Right lung (tissue), 2 donors: ENCODE measurements at regions not wholly inside any gene's neighbourhood (a gene's known extent, or its start where the extent isn't known, plus 50 kb on each side); places are given as distances from the start of the nearest gene placed in this dataset.
"Not testable (repeated sequence)": the region's sequence is repeated elsewhere in the genome, so short reads cannot be mapped to it uniquely, and the experiment has no call there.

Experiments
- DNase-seq, 2 donors: peaks; one replicate each; pipeline ENCODE4 v3.0.0-alpha.2; 2013

DNA sequence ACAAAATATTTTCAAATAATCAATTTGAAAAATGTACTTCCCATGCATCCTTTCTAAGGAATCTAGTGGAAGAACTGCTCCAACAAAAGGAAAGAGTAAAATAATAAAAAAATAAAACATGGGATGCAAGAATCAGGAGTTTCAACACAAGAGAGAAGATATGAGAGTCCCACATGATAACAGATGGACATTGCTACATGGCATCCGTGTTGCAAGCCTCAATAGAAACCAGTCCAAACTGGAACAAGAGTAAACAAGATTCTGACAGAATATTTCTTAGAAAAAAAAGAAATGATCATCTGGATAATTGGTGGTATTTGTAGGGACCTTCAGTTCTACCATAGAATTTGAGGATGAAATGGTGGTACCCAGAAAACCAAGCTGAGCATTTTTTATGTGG is 186.8 kb downstream of the FRK start:
- DNase-seq = no peak

DNA sequence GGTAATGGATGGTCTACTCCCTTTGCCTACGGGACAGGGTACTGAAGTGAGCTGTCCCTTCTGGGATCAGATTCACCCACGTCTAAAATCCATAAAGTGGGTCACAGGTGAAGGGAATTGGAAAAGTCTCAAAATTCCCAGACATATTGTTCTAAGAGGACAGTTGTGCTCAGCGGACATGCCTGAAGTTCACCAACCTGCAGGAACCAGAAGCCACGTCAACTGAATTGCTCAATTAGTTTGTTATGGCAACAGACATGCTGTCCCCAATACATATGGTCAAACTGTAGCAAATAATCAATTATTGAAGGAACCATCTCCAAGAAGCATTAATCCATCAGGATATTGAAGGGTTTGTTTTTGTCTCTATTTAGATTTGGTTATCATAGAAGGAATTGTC is 190.2 kb downstream of the FRK start:
- DNase-seq = no peak

DNA sequence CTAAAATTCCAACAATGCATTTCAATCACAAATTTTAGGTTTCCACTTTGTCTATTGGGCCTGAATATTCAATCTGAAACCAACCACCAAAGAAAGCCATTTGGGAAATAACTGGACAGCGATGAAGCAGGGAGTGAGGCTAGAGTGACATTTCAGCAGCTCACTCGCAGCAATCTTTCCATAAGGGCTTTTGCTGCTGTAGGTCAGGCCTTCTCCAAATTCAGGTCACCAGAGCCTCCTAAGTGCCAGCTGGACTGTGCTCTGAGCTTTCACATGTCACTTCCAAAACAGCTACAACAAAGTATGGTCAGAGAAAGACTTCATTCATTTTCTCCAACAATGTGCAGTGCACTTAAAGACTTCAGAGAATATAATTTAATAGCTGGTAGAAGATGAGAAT is 194.8 kb downstream of the FRK start:
- no peak for DNase-seq

DNA sequence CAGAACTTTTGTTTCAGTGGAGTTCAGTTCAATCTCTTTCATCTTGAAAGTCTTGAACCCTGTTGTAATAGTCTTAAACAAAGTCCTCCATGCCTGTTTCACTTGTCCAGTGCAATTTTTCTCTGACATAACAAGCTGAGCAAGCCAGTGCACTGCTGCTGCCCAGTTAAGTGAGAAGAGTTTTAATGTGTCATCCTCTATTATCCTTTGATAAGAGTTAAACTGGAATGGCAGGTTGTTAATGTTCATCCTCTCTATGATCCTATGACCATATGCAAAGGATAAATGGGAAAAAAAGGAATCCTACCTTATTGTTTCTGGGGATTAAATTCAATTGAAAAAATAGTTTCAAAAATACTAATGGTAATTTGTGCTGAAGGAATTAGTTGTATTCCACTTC is 197.5 kb downstream of the FRK start:
- DNase-seq = no peak

DNA sequence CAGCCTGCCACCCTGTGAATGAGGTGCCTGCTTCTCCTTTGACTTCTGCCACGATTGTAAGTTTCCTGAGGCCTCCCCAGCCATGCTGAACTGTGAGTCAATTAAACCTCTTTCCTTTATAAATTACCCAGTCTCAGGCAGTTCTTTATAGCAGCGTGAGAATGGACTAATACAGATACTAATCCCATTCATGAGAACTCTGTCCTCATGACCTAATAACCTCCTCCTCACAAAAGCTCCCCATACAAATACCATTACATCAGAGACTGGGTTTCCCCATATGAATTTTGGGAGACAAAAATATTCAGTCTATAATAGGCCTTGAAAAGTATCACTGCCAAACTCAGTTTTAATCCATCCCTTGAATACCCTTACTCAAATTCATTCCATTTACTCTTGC is 199.0 kb downstream of the FRK start:
- DNase-seq = not testable (repeated sequence)

DNA sequence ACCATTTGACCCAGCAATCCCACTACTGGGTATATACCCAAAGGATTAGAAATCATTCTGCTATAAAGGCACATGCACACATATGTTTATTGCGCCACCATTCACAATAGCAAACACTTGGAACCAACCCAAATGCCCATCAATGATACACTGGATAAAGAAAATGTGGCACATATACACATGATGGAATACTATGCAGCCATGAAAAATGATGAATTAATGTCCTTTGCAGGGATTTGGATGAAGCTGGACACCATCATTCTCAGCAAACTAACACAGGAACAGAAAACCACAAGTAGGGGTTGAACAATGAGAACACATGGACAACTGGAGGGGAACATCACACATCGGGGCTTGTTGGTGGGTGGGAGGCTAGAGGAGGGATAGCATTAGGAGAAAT is 201.1 kb downstream of the FRK start:
- DNase-seq = not testable (repeated sequence)

DNA sequence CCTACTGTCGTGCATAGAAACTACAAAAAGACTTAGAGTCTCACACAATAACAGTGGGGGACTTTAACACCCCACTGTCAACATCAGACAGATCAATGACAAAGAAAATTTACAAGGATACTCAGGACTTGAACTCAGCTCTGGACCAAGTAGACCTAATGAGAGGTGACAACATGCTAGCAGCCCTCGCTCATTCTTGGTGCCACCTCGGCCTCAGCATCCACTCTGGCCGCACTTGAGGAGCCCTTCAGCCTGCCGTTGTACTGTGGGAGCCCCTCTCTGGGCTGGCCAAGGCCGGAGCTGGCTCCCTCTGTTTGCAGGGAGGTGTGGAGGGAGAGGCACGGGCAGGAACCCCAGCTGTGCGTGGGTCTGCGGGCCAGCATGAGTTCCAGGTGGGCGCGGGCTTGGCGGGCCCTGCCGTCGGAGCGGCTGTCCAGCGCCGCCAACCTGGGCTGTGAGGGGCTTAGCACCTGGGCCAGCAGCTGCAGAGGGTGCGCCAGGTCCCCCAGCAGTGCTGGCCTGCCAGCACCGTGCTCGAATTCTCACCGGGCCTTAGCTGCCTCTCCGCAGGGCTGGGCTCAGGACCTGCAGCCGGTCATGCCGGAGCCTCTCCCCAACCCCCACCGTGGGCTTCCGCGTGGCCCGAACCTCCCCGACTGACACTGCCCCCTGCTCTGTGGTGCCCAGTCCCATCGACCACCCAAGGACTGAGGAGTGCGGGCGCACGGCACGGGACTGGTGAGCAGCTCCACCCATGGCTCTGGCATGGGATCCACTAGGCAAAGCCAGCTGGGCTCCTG is 205.6 kb downstream of the FRK start:
- DNase-seq = no peak

DNA sequence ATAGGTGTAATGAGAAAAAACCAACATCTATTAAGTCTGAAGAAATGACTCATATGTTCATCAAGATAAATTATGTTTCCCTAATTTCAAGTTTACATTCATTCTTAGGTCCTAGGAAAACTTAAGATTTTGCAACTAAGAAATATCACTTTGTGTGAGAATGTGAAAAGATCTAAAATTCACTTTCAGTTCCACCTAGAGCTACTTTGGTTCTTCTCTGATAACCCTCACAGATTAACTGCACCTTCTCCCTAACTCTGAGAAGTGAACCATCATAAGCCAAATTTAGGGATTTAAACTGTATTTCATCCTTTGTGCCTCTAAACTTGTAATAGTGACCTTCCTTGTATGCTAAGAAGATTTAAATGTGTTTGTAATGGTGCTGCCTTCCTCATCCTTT is 213.0 kb downstream of the FRK start:
- DNase-seq = no peak

DNA sequence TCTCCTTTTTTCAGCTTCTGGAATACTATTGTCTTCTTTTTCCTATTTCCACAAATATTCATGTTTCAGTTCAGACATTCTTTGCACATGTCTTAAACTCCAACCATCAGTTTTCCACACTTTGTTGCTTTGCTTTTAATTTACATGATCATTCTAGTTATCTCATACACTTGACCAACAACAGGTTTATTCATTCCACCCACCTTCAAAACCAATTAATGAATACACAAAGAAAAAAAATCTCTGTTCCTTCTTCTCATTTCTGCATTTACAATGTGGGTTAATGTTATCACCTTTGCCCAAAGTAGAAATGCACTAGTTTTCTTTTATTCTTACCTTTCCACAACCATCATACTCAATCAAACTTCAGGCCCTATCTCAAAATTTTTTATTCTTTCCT is 216.7 kb downstream of the FRK start:
- no peak for DNase-seq

DNA sequence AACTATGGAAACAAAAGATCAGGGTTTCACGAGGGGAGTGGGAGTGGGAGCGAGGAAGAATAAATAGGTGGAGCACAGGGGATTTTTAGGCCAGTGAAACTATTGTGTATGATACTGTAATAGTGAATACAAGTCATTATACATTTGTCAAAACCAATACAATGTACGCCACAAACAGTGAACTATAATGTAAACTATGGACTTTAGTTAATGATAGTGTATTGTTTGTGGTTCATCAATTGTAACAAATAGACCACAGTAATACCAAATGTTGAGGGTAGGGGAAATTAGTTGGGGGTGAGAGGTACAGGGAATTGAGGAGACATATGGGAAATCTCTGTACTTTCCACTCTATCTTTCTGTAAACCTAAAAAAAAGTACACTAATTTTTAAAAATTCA is 218.4 kb downstream of the FRK start:
- DNase-seq = no peak

DNA sequence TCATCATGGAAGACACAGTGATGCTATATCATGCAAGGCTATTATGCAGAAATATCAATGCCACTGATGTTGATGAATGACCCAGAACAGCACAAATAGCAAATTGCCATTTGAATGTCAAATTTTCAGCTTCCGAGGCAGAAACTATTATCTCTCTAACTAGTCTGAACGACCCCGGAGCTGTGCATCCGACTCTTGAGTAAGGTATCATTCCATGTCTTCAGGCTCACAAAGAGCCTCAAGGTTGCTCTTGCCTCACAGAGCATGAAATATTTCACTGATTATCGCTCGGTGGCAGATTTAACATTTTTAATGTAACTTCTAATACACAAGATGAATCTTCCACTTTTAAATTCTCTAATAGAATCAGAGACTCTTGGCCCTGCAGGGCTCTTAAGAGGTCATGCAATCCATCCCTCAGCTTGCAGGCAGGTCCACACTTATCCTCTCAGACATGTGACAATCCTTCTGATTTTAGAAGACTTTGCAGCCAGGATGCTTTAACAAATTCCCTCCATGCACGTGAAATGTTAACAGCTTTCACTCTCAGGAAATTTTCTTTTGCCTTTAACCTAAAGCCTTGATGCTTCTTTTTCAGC is 221.0 kb downstream of the FRK start:
- no peak for DNase-seq

DNA sequence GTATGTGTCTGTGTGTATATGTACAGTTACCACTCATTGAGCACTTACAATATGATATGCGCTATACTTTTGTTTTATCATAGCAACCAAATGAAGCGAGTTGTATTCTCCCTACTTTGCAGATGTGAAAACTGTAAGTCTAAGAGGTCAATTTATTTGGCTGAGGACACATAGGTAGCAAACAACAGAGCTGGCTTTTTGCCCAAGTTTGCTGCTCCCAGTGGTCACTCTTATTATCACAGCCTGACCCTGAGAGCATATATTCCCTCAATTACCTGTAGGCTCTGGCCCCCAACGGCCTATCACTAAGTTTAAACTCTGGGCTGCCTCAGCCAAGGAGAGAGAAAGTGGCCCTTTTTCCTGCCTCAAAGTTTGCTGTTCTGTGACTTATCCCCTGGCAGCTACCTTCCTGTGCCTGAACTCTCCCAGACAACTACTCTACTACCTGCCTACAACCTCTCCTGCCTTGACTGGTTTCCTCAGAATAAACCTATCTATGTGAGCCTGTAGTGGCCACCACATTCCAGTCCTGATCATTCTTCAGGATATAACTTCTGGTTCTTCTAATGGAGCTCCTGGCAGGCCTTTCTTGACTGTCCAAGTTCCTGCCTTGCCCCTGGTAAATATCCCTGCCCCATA is 221.8 kb downstream of the FRK start:
- no peak for DNase-seq

DNA sequence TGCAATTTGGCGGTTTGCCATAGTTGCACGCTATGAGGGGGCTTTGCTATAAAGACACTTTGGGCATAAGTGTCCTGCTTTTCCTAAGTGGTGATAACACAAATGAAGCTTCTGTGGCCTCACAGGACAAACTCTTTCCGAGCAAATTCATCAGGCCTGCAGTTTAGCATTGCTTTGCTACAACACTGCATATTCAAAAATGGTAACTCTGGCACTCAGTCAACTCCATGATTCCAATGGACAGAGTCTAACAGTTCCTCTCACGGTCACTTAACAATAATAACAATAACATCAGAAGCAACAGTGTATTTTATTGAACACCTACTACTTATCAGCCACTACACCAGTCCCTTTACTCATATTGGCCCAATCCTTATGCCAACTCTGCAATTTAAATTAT is 222.5 kb downstream of the FRK start:
- no peak for DNase-seq

DNA sequence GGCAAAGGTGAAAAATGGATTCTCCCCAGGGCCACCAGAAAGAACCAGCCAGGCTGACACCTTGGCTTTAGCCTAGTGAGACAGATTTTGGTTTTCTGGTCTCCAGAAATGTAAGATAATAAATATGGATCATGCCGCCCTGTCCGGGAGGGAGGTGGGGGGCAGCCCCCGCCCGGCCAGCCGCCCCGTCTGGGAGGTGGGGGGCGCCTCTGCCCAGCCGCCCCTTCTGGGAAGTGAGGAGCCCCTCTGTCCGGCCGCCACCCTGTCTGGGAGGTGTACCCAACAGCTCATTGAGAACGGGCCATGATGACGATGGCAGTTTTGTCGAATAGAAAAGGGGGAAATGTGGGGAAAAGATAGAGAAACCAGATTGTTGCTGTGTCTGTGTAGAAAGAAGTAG is 224.3 kb downstream of the FRK start:
- not testable (repeated sequence) for DNase-seq

DNA sequence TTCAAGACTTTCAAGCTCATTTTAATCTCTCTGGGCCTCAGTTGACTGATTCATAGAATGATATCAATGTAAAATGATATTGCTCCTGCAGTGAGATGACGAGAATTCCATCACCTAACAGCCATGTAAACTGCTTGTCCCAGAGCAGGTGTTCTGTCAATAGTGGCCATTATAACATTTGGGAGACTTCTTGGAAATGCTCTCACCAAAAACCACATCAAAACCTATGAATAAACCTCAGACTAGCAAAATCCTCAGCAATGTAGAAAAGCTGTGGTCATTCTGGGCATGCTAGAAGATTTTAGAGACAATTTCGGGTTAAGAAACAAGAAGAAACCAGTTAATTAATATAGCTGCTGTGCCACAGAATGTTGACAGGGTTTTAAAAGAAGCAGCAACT is 225.4 kb downstream of the FRK start:
- no peak for DNase-seq

DNA sequence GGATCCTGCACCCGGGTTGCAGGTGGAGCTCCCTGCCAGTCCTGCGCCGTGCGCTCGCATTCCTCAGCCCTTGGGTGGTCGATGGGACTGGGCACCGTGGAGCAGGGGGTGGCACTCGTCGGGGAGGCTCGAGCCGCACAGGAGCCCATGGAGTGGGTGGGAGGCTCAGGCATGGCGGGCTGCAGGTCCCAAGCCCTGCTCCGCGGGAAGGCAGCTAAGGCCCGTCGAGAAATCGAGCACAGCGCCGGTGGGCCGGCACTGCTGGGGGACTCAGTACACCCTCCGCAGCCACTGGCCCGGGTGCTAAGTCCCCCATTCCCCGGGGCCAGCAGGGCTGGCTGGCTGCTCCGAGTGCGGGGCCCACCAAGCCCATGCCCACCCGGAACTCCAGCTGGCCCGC is 226.1 kb downstream of the FRK start:
- not testable (repeated sequence) for DNase-seq

DNA sequence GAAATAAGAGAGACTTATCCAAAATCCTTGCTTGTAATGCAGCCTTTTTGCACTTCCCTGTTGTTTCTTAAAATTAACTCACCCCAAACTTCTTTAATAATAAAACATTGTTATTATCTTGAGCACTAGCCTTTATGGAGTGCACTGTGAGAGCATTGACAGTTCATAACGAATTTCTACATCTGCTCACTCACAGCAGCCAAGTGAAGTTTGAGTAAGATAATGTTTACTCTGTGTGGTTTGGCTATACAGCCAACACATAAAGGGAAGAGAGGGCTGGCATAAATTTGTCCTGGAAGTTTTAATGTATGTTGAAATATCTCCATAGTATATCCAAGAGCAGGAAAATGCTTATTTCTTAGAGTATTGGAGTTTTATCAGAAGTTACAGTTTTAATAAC is 227.9 kb downstream of the FRK start:
- peak; percentile 24 to 27 for DNase-seq

DNA sequence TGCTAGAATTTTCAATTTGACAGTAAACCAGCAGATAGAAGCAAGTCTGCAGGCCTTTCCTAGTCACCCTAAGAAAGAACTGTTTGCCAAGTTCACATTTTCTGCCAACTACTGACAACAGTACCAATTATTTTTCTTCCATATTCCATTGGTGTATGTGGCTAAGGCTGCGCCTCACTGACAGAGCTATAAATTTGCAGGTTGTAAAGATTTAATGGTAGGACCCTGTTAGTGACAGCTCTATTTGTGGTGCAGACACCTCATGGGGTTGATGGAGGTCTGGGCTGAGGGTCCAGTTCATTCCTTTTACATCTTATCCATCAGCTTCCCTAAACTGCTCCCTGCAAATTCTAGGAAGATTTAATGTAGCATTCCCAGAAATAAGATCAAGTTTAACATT is 228.5 kb downstream of the FRK start:
- no peak for DNase-seq

DNA sequence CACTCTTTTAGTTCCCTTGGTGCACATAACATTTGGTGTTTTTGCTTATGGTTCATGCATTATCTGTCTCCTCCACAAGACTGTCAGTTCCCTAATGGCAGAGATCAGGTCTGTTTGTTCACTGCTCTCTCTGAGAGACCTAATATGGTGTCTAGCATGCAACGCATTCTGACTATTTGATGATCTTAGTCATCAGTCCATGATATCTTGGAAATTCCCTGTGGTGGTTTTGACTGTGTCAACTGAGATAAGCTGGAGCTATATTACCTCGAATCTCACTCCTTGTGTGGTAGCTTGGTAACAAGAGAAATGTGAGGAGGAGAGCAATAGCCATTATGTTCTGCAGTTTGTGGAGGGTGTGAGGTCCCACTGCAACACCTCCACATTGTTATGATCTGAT is 229.8 kb downstream of the FRK start:
- no peak for DNase-seq

DNA sequence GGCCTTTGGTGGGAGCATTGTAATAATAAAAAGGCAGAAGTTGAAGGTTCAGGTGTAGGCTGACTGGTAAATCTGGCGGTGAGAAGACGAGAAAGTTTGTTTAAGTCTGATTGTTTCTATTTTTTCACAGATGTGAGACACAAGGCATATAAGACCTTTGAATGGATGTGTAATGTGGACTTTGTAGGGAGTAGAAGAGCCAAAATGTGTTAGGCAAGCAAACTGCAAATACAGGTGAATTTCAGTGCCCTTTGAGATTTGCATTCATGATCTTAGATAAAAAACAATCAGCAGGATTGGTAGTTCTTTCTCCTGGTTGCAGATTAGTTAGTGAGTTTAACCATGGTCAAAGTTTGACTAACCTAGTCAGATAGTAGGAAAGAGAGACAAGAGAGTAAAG is 238.9 kb downstream of the FRK start:
- no peak for DNase-seq

DNA sequence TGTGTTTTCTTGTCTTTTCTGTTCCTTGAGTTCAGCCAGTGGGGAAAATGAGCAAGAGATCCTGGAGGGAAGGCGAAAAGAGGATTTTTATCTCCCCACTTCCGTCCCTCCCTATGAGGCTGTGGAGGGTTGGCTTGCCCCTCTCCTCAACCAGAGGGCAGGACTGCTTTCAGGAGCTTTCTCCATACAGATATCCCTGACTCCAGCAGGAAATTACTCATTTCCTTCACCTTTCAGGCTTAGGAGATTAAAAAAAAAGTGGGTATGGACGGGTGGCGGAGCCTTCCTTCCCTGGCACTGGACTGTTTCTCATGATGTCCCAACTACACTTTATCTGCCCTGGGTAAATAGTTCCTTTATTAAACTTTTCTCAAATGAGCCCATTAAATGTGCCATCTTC is 241.2 kb downstream of the FRK start:
- DNase-seq = no peak

DNA sequence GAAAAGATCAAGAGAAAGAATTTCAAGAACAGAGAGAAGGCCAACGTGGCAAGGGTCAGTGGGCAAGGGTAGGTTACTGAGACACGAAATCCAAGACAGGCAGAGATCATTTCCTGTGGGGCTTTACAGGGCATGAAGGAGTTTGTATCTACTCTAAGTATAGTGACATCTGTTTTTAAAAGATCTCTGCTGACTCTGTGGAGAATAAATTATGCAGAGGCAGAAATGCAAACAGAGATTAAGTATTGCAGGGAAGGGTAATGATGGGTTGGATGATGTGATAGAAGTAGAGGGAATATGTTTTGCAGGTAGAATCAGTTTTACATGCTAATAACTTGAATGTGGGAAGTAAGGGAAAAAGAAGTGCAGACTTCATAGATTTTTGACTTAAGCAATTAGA is 243.5 kb downstream of the FRK start:
- DNase-seq = no peak

DNA sequence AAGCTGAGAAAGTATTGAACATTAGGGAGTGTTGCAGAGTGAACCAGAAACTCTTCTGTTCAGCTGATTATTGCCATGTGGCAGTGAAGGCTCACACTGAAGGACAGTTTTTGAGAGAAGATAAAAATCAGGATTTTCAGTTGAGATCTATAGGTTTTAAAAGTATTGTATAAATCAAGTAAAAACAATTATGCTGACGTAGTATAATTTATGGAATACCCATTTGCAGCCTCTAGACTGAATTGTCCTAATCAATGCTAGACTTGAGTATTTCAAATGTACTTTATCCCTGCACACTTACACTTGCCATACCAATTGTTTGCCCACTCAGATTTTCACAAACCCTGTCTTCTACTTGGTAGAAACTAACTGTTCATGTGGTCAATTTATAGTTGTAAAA is 245.8 kb downstream of the FRK start:
- DNase-seq = no peak

DNA sequence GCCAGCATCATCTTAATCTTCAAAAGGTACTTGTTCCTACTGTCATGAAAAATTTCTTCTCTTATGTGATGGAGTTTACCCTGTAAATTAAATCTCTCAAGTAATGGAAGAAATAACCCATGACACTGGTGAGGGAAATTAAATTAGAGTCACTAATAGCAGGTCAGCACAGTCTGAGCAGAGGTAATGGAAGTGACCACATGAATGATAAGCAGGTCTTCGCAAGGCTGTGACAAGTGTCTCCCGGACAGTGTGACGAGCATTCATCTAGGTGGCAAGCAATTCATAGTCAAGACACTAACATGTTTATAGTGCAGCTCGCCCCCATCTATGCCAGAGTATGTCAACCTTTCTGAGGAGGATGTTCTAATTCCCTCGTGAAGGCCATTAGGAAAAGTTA is 249.2 kb downstream of the FRK start:
- no peak for DNase-seq
